HG03025 (cell line): ENCODE measurements at regions not wholly inside any gene's neighbourhood (a gene's known extent, or its start where the extent isn't known, plus 50 kb on each side); places are given as distances from the start of the nearest gene placed in this dataset.

Experiments used
- ATAC-seq: cut with Tn5 transposase; IDR thresholded peaks from one replicate; pipeline ENCODE4 v1.9.1; 2021; ENCODE audit warnings: mild to moderate bottlenecking, moderate library complexity; ENCODE audit not compliant: unreplicated experiment, low FRiP score

DNA sequence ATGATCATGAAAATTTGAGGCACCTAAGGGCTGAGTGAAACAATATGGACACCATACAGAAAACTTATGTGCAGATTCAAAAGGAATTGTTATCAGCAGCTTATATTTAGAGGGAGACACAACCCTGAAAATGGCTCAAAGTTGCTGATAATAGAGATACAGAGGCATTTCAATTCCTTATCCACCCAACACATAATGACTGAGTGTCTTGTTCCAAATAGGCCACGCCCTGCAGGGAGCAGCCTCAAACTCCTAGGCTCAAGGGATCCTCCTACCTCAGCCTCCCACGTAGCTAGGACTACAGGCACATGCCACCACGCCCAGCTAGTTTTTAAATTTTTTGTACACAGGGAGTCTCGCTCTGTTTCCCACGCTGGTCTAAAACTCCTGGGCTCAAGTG, 79.0 kb downstream of the LBH start:
- ATAC-seq = no peak

GRCh38 chr2:30310955-30311354, 79.6 kb downstream of the LBH start:
- ATAC-seq = peak; percentile 83

DNA sequence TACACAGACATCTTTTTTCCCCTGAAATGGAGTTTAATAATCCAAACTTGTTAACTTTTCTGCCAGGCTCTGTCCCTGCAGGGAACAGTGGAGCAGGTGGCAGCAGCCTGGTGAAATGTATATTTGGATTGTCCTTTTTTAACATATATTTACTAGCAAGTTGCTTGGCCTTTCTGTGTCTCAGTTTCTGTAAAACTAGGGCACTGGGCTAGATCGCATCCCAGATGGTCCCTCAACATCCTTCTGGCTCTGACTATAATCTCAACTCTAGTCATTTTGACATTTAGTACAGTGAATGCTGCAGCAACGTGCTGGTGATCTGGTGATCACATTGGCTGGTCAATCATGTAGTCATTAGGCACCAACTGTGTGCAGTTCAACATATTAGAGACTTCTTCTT, 80.4 kb downstream of the LBH start:
- no peak for ATAC-seq

DNA sequence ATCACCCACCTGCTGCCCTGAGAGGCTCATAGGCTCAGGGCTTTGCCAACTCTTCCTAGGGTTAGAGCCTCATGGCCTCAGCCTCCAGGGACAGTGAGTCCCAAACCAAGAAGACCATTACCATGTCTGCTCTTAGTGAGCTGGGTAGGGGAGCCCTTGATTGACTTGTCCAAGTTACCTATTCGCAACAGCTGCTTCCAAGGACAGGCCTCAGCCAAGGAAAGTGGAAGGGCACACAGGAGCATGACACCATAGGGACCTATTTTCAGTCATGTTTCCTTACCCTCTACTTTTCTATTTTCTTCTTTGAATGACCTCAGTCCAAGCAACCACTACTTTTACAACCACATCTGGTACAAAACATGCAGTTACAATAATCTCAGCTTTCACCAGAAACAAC, 81.6 kb downstream of the LBH start:
- no peak for ATAC-seq

GRCh38 chr2:30314981-30315380, 83.6 kb downstream of the LBH start:
- ATAC-seq = no peak

GRCh38 chr2:30315391-30316063, 84.2 kb downstream of the LBH start:
- ATAC-seq = no peak

DNA sequence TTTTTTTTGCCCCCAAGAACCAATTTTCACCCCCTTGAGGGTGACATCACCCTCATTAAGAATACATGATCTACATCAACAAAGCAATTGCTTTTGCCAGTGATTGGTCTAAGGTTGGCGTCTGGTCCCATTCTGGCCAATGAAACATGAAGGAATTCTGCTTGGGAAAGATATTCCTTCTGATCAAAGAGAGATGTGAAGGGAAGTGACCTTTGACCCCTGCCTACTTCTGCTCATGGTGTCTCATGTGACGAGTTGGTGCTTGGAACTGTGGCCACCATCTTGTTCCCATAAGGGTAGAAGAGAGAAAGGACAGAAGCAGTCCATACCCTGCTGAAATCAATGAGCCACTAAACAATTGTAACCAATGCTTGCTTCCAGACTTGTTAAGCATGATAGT, 85.1 kb downstream of the LBH start:
- no peak for ATAC-seq

- ATAC-seq = no peak
These were observed 87.9 kb downstream of the LBH start for GRCh38 chr2:30318987-30319782.

DNA sequence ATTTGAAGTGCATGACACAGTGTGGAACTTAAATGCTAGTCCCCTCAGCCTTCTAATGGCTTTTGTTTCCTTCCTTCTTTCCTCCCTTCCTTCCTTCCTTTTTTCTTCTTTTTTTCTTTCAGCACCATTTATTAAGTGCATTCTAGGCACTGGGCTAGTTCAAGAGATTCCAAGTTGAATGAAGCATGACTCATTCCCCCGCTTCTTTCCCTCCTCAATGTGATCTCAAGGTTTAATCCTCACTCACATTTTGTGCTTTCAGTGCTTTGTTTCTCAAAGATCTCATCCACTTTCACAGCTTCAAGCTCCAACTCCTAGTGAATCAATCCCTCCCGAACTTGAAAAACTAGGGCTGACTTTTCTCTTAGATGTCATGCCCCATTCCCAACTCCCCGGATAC, 90.1 kb downstream of the LBH start:
- ATAC-seq = no peak

DNA sequence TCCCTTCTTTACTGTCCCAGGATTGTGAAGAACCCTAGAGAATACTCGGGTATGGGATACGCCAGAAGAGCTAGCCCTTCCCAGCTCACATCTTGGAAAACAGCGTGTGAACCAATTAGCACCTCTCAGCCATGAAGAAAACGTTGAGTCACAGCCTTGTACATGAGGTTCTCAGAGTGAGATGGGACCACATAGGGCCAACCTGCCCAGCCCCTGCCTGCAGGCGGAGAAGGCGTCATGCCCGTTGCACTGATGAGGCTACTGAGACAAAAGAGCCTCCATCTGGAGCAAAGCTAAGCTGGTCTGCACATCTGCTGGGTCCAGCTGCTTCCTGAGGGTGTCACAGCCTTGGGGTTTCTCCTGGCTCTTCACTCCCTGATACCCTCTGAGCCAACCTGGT, 92.2 kb downstream of the LBH start:
- ATAC-seq = no peak

- no peak for ATAC-seq
These were observed 93.0 kb downstream of the LBH start for GRCh38 chr2:30324245-30324908.

DNA sequence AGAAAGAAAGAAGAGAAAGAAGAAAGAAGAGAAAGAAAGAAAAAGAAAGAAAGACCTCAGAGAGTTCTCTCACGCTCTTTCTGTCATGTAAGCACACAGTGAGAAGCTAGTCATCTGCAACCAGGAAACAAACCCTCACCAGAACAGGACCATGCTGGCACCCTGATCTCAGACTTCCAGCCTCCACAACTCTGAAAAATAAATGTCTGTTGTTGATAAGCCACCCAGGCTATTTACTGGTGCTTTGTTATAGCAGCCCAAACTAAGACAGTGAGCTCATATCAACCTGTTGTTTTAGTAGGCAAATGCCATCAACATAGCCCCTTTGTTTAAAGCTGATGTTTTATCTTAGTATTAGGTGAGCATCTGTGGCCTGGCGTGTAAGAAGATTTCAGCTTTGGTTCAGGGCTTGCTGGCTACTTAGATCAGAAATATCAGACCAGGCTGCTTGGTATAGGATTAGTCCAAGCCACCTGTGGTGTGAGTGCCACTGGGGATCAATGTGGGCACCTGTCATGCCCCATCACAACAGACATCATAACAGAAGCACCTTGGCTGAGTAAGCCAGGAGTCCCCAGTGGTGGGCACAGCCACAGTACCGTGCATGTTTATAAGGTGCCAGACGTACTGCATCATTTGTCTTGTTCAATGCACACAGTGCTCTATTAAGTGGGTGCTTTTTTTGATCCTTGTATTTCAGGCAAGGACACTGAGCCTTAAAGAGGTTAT, 94.4 kb downstream of the LBH start:
- no peak for ATAC-seq

- no peak for ATAC-seq
These were observed 95.2 kb downstream of the LBH start for GRCh38 chr2:30326497-30326896.

DNA sequence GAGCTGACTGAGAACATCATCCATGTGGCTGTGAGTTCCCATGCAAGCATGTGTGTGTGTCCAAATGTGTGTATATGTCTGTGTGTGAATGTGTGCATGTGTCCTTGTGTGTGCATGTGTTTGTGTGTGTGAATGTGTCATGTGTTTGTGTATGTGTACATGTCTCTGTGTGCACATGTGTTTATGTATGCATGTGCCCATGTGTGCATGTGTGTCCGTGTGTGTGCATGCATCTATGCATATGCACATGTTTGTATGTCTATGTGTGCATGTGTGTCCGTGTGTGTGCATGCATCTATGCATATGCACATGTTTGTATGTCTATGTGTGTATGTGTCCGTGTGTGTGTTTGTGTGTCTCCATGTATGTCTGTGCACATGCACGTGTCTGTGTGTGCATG, 99.7 kb downstream of the LBH start:
- no peak for ATAC-seq

GRCh38 chr2:30331869-30332268, 100.5 kb downstream of the LBH start:
- no peak for ATAC-seq

DNA sequence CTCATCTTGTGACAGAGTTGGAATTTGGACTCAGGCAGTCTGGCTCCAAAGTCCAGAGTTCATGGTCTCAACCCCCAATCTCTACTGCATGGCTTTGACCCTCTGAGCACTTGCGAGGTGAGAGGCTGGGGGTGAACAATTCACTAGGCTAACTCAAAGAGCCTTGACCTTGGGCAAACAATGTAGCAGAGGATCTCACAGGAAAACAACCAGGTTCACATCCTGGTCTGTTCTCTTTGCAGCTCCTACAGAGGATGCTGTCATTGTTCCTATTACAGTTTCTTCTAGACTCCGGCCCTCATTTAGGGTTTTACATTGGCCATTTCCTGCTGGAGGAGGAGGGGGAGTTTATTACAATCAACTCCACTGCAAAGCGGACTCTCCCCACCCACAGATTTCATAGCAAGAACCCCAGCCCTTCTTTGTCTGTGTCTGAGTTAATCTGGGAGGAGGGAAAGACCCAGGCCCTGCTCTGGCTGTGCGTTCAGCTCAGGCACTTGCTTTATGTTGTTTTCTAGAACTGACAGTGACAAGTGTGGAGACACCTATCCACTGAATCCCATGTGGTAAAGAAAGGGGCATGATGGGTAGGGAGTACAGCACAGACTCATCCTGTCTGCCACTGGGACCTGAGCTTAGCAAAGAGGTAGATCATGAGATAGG, 101.6 kb downstream of the LBH start:
- ATAC-seq = no peak

DNA sequence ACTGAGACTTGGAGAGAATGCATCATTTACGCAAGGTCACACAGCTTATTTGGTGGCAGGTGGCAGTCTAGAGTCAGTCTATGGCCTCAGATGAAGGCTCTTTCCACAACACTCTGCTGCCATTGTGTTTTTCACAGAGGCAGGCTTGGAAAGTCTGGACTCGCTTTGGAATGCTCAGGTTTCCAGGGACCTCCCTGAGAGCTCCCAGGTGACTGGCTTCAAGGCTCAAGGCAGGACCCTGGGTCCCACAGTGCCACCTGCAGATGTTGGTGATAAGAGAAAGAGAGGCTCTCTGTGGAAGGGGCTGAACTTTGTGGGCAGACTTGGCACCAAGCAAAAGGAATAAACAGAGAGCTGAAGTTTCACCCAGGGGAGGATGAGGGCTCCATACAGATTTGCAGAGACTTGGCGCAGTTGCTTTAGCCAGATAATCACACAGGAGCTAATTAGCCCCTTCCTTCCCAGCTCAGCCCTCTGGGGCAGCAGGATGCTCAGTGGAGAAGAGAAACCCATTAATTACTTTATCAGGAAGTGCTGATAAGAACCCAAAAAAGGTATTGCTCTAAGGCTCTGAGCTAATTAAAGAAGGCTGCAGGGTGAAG, 103.5 kb downstream of the LBH start:
- no peak for ATAC-seq

DNA sequence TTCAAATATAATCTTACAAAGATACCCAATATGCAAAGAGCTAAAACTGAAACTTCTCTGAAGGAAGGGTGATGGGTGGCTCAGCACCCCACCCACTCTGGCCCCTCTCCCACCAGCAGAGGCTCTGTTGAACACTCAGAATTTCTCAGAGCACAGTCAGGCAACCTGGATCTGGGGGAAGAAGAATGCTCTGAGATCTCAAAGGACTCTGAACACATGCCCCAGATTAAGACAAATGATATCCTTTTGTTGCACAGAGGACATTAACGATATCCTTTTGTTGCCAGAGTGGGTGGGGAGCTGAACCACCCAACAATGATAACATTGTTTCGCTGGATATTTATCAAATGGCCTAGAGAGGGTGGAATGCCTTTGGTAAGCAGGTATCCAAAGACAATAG, 104.8 kb downstream of the LBH start:
- ATAC-seq = no peak

GRCh38 chr2:30336978-30337841, 105.9 kb downstream of the LBH start:
- peak; percentile 84 for ATAC-seq
